HEK293T (cell line): ENCODE measurements at regions not wholly inside any gene's neighbourhood (a gene's known extent, or its start where the extent isn't known, plus 50 kb on each side); places are given as distances from the start of the nearest gene placed in this dataset.

Experiments
- CTCF ChIA-PET: fragments of 350-600 bp; formaldehyde crosslinking; extraction: SDS; loops from one replicate; lab custom pipeline; 2021; ENCODE audit warnings: antibody characterized with exemption, inconsistent platforms; lab: Yijun Ruan, JAX
- POLR2A ChIA-PET: fragments of 350-600 bp; formaldehyde crosslinking; extraction: SDS; loops from one replicate; lab custom pipeline; 2020; ENCODE audit warnings: antibody characterized with exemption, inconsistent platforms; lab: Yijun Ruan, JAX
- DNase-seq: peaks from one replicate; pipeline ENCODE4 v3.0.0; 2012; ENCODE audit warnings: mixed read lengths; ENCODE audit errors: extremely low spot score
- ARNT ChIP-seq: fragments of 450-650 bp; IDR thresholded peaks from 2 replicates; pipeline ENCODE4 v1.6.1; 2017; ENCODE audit warnings: mild to moderate bottlenecking
- BHLHE40 ChIP-seq: fragments of 450-650 bp; IDR thresholded peaks from 2 replicates; pipeline ENCODE4 v1.6.1; 2016; ENCODE audit warnings: mild to moderate bottlenecking, moderate library complexity, borderline replicate concordance
- CTBP1 ChIP-seq: fragments of 450-650 bp; IDR thresholded peaks from 2 replicates; pipeline ENCODE4 v1.6.1; 2016; ENCODE audit warnings: borderline replicate concordance
- ELF4 ChIP-seq: fragments of 450-650 bp; IDR thresholded peaks from 2 replicates; pipeline ENCODE4 v1.6.1; 2017; ENCODE audit warnings: antibody characterized with exemption
- FOXA1 ChIP-seq: fragments of 450-650 bp; IDR thresholded peaks from 2 replicates; pipeline ENCODE4 v1.6.1; 2016; ENCODE audit warnings: mild to moderate bottlenecking
- FOXK2 ChIP-seq: fragments of 450-650 bp; IDR thresholded peaks from 2 replicates; pipeline ENCODE4 v1.6.1; 2016; ENCODE audit warnings: mild to moderate bottlenecking
- FOXM1 ChIP-seq: fragments of 450-650 bp; IDR thresholded peaks from 2 replicates; pipeline ENCODE4 v1.6.1; 2017; ENCODE audit warnings: mild to moderate bottlenecking, borderline replicate concordance
- HDGF ChIP-seq: fragments of 450-650 bp; IDR thresholded peaks from 2 replicates; pipeline ENCODE4 v1.6.1; 2017; ENCODE audit warnings: antibody characterized with exemption, borderline replicate concordance
- L3MBTL2 ChIP-seq: fragments of 450-650 bp; conservative IDR thresholded peaks from 2 replicates; pipeline ENCODE4 v1.6.1; 2016; ENCODE audit warnings: mild to moderate bottlenecking
- LEF1 ChIP-seq: fragments of 450-650 bp; IDR thresholded peaks from 2 replicates; pipeline ENCODE4 v1.6.1; 2017; ENCODE audit warnings: mild to moderate bottlenecking, borderline replicate concordance
- NFRKB ChIP-seq: fragments of 450-650 bp; IDR thresholded peaks from 2 replicates; pipeline ENCODE4 v1.6.1; 2016; ENCODE audit warnings: mild to moderate bottlenecking, moderate library complexity
- PKNOX1 ChIP-seq: fragments of 450-650 bp; IDR thresholded peaks from 2 replicates; pipeline ENCODE4 v1.6.1; 2016
- SP1 ChIP-seq: fragments of 450-650 bp; IDR thresholded peaks from 2 replicates; pipeline ENCODE4 v1.6.1; 2017
- SUZ12 ChIP-seq: fragments of 450-650 bp; IDR thresholded peaks from 2 replicates; pipeline ENCODE4 v1.6.1; 2016; ENCODE audit warnings: mild to moderate bottlenecking
- TARDBP ChIP-seq: fragments of 450-650 bp; IDR thresholded peaks from 2 replicates; pipeline ENCODE4 v1.6.1; 2016
- ZNF384 ChIP-seq: fragments of 450-650 bp; IDR thresholded peaks from 2 replicates; pipeline ENCODE4 v1.6.1; 2016

DNA sequence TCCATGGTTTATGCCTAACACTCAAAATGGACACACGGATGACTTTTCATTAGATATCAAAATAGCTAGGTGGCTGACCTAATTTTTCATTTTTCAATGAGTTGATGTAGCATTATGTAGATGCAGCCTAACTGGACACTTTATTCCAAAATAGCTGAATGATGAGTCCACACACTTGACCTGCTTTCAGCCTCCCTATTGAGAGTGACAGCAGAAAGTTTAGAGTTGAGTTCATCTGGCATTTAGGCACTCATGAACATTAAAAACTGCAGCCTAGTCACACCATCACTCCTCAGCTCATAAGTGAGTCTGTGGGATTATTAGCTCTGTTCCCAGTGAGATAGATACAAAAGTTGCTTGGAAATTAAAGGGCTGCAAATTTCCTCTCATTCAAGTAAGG, 307.3 kb upstream of the PRKD1 start:
- ChIA-PET POLR2A (no interaction called here), CTCF (no interaction called here)
- TF ChIP-seq ARNT (no peak), ELF4 (no peak), CTBP1 (no peak), SUZ12 (no peak), SP1 (no peak), BHLHE40 (no peak), NFRKB (no peak), LEF1 (no peak), PKNOX1 (no peak), HDGF (no peak)
- no peak for DNase-seq

DNA sequence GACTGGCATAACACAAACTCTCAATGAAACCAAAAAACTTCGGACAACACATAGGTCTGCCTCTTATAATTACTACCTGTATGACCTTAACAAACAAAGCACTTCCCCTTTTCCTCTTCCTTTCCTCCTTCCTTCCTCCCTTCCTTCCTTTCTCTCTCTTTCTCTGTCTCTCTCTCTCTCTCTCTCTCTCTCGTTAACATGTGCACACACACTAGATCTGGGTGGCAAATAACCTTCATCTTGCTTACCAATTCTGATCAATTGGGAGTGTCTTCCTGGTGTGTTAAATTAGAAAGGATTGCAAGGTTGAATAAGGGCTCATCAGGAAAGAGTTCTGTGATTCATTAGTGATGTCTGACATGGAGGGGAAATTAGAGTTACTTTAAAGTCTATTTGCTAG, 307.8 kb upstream of the PRKD1 start:
- TF ChIP-seq PKNOX1: no peak
- no peak for TF ChIP-seq L3MBTL2
- no peak for TF ChIP-seq FOXM1
- no peak for TF ChIP-seq TARDBP
- no peak for TF ChIP-seq ZNF384
- TF ChIP-seq ARNT: no peak
- TF ChIP-seq HDGF: no peak
- TF ChIP-seq BHLHE40: no peak
- no peak for TF ChIP-seq FOXK2
- no peak for TF ChIP-seq FOXA1
- no peak for TF ChIP-seq SUZ12
- TF ChIP-seq ELF4: no peak
- no peak for TF ChIP-seq SP1
- no peak for TF ChIP-seq LEF1
- no peak for TF ChIP-seq NFRKB
- no peak for DNase-seq
- POLR2A ChIA-PET: no interaction called here
- CTCF ChIA-PET: no interaction called here

DNA sequence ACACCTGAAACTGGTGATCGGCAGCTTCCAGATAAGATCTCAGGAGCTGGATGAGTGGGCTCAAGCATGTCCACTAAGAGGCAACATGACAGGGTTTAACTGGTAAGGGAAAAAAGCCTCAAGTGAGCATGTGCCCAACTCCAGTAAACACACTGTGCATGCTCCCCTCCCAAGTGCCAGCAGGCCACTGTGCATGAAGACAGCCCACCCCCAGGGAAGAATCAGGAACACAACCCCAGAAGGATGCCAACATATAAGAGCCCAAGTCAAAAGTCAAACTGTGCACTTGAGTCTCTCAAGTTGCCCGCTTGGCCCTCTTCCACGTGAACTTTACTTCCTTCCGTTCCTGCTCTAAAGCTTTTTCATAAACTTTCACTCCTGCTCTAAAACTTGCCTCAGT, 311.3 kb upstream of the PRKD1 start:
- ChIA-PET CTCF (no interaction called here), POLR2A (no interaction called here)
- TF ChIP-seq LEF1 (no peak), TARDBP (no peak), FOXM1 (no peak), ZNF384 (no peak), L3MBTL2 (no peak), ARNT (no peak), SUZ12 (no peak), ELF4 (no peak), CTBP1 (no peak), BHLHE40 (no peak), HDGF (no peak), NFRKB (no peak), FOXK2 (no peak), SP1 (no peak), FOXA1 (no peak), PKNOX1 (no peak)

DNA sequence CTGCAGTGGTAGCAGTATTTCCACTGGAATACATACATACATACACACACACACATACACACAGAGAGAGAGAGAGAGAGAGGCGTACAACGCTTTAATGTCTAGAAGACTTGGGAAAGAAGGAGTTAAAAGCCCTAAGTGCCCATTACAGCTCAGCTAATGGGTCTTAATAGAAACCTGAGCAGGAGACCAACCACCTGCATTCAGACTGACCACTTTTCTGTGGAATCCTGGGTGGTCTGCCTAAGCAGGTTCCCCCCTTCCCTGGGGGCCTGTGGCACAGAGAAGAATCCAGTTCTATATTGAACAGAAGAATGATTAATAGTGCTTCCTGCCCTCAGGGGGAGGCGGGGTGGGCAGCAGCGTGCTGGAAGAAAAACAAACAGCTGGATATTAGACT, 312.4 kb upstream of the PRKD1 start:
- DNase-seq: no peak
- TF ChIP-seq FOXA1 (no peak), TARDBP (no peak), SUZ12 (no peak), L3MBTL2 (no peak), ZNF384 (no peak), FOXK2 (no peak), ELF4 (no peak), HDGF (no peak), SP1 (no peak), LEF1 (no peak), CTBP1 (no peak), FOXM1 (no peak), NFRKB (no peak), ARNT (no peak), PKNOX1 (no peak), BHLHE40 (no peak)
- POLR2A ChIA-PET: no interaction called here
- CTCF ChIA-PET: no interaction called here

More for the DNA sequence above, 311.3 kb upstream of the PRKD1 start:
- DNase-seq: no peak

- CTCF ChIA-PET: no interaction called here
Observed at GRCh38 chr14:30240685-30241084, 313.0 kb upstream of the PRKD1 start.

GRCh38 chr14:30242744-30243143, 315.1 kb upstream of the PRKD1 start:
- DNase-seq: no peak
- TF ChIP-seq HDGF (no peak), SP1 (no peak), ZNF384 (no peak), CTBP1 (no peak), SUZ12 (no peak), PKNOX1 (no peak), BHLHE40 (no peak), L3MBTL2 (no peak), NFRKB (no peak), ARNT (no peak), FOXK2 (no peak), TARDBP (no peak), ELF4 (no peak), FOXA1 (no peak), LEF1 (no peak)
- ChIA-PET CTCF (no interaction called here), POLR2A (no interaction called here)

More at GRCh38 chr14:30240685-30241084, 313.0 kb upstream of the PRKD1 start:
- no peak for DNase-seq
- POLR2A ChIA-PET: no interaction called here
- TF ChIP-seq BHLHE40 (no peak), FOXK2 (no peak), SUZ12 (no peak), ARNT (no peak)
